Testis (tissue), 2 donors: ENCODE measurements at regions not wholly inside any gene's neighbourhood (a gene's known extent, or its start where the extent isn't known, plus 50 kb on each side); places are given as distances from the start of the nearest gene placed in this dataset.
"Not testable (repeated sequence)": the region's sequence is repeated elsewhere in the genome, so short reads cannot be mapped to it uniquely, and the experiment has no call there.

Experiments
- DNase-seq: peaks from one replicate; pipeline ENCODE4 v3.0.0-alpha.2; 2019
- H3K27ac ChIP-seq, 2 donors: fragments of 200-600 bp; sonication (generic); one replicate each; pipeline ENCODE4 v1.5.1; 2019
- H3K27me3 ChIP-seq: fragments of 200-600 bp; sonication (generic); one replicate; pipeline ENCODE4 v1.5.1; 2019
- H3K36me3 ChIP-seq: fragments of 200-600 bp; sonication (generic); one replicate; pipeline ENCODE4 v1.5.1; 2017; ENCODE audit warnings: low read depth; ENCODE audit errors: missing control alignments
- H3K4me1 ChIP-seq: fragments of 200-600 bp; sonication (generic); one replicate; pipeline ENCODE4 v1.5.1; 2019
- H3K4me3 ChIP-seq, 2 donors: fragments of 200-600 bp; sonication (generic); one replicate each; pipeline ENCODE4 v1.5.1; 2017 to 2019
- H3K9me3 ChIP-seq: fragments of 200-600 bp; sonication (generic); one replicate; pipeline ENCODE4 v1.5.1; 2017
- CTCF ChIP-seq, 3 experiments: fragments of 450-650 bp in 2 of 3; fragments of 200-600 bp in 1 of 3; sonication (generic) in 1 of 3; IDR thresholded peaks; one replicate each; pipeline ENCODE4 v1.5.1; 2016 to 2019; ENCODE audit warnings: antibody characterized with exemption in 3 of 3, mild to moderate bottlenecking in 2 of 3, moderate library complexity in 1 of 3
- POLR2A ChIP-seq: fragments of 450-650 bp; IDR thresholded peaks from one replicate; pipeline ENCODE4 v1.6.1; 2017; ENCODE audit warnings: antibody characterized with exemption, mild to moderate bottlenecking, moderate library complexity
- WGBS, 2 donors: methylation state at CpG; one replicate each; pipeline ENCODE4 v1.1.5; 2018; 5-methylcytosine and 5-hydroxymethylcytosine counted together
- intact Hi-C: fragments of 100-400 bp; cut with DNase I; formaldehyde crosslinking; loops from one replicate; pipeline ENCODE4 v1.15.1; 2023; ENCODE audit warnings: low total_unique reads

- H3K27me3 ChIP-seq, result no peaks in the 10 kb centered on the region
- WGBS, 2 donors, result 92 to 96% methylated on average over 3 of the region's 3 CpGs
- no peak overlapping the region for H3K27ac ChIP-seq
- H3K36me3 ChIP-seq, result no peaks in the 10 kb centered on the region
- H3K9me3 ChIP-seq, result no peaks in the 10 kb centered on the region
- no peak overlapping the region for H3K4me3 ChIP-seq
- H3K4me1 ChIP-seq, result no peaks in the 10 kb centered on the region
- no peak for DNase-seq
- intact Hi-C loops, result no loop called here
- TF ChIP-seq POLR2A, result no peak
- no peak for TF ChIP-seq CTCF (IDR thresholded peaks at IDR 0.05)
Measured at GRCh38 chr6:86147311-86147710, 504.6 kb upstream of the SYNCRIP start.

- WGBS, 2 donors, result 55 to 69% methylated on average over 3 of the region's 3 CpGs
- intact Hi-C loops, result not testable (repeated sequence)
Measured at GRCh38 chr6:86146751-86147150, 504.1 kb upstream of the SYNCRIP start.

GRCh38 chr6:86142326-86142725, 499.6 kb upstream of the SYNCRIP start:
- intact Hi-C loops, result no loop called here
- no peaks in the 10 kb centered on the region for H3K9me3 ChIP-seq
- no peak overlapping the region for H3K4me3 ChIP-seq
- WGBS, 2 donors, result 57 to 72% methylated on average over 2 of the region's 2 CpGs
- TF ChIP-seq POLR2A (no peak), CTCF (IDR thresholded peaks at IDR 0.05) (no peak)
- H3K27ac ChIP-seq, result no peak overlapping the region
- no peaks in the 10 kb centered on the region for H3K36me3 ChIP-seq
- H3K4me1 ChIP-seq, result no peaks in the 10 kb centered on the region
- H3K27me3 ChIP-seq, result no peaks in the 10 kb centered on the region
- no peak for DNase-seq

More at GRCh38 chr6:86146751-86147150, 504.1 kb upstream of the SYNCRIP start:
- H3K27me3 ChIP-seq, H3K4me3 ChIP-seq, H3K9me3 ChIP-seq, DNase-seq, H3K27ac ChIP-seq, H3K36me3 ChIP-seq, H3K4me1 ChIP-seq: not testable (repeated sequence)

GRCh38 chr6:86128130-86128814, 485.6 kb upstream of the SYNCRIP start:
- no peaks in the 10 kb centered on the region for H3K36me3 ChIP-seq
- WGBS, 2 donors, result 42 to 43% methylated on average over 7 of the region's 7 CpGs
- TF ChIP-seq CTCF (IDR thresholded peaks at IDR 0.05) (no peak), POLR2A (no peak)
- H3K9me3 ChIP-seq, result no peaks in the 10 kb centered on the region
- intact Hi-C loops, result no loop called here
- no peak overlapping the region for H3K27ac ChIP-seq
- H3K27me3 ChIP-seq, result no peaks in the 10 kb centered on the region
- H3K4me3 ChIP-seq, result no peak overlapping the region
- no peak for DNase-seq
- no peaks in the 10 kb centered on the region for H3K4me1 ChIP-seq

DNA sequence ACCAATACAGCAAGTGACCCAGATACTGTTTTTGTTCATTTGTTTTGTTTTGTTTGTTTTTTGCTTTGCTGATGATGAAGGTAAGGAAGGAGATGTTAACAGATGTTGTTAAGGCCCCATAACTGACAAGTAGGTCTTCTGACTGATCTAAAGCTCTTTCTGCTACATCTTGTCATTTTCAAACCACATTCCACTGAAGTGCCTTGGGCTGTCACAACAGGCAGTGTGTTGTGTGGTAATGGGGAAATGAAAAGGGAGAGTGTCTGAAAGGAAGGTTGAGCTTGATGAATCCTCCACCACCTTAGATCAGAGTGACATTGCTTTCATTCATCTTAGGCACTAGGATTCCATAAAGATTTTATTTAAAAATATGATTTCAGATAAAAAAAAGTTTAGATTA, 479.4 kb upstream of the SYNCRIP start:
- Histone ChIP-seq H3K4me3 (no peak overlapping the region), H3K27ac (no peak overlapping the region), H3K27me3 (no peaks in the 10 kb centered on the region), H3K4me1 (no peaks in the 10 kb centered on the region), H3K9me3 (no peaks in the 10 kb centered on the region), H3K36me3 (no peaks in the 10 kb centered on the region)
- intact Hi-C loops, result no loop called here
- TF ChIP-seq POLR2A (no peak), CTCF (IDR thresholded peaks at IDR 0.05) (no peak)
- no peak for DNase-seq
